ENCODE measurements at regions not wholly inside any gene's neighbourhood (a gene's known extent, or its start where the extent isn't known, plus 50 kb on each side); places are given as distances from the start of the nearest gene placed in this dataset.

DNA sequence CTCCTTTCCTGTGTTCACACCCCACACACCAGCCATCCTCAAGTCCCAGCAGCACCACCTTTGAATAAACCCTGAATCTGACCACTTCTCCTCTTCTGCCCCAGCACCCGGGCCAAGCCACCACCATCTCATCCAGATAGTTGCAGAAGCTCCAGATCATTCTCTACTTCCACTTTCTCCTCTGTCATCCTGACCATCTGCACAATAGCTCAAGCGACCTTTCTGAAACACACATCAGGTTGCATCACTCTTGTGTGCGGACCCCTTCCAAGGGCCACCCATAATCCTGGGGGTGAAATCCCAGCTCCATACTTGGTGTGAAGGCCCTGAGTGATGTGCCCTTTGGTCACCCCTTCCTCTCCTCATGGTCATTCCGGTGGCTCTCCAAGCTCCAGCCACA, 187.4 kb upstream of the GALNT17 start:
- no peak overlapping the region for H3K4me3 ChIP-seq (ENCODE audit: low read length)
- DNase-seq (ENCODE audit: low read depth) = no peak
- TF ChIP-seq, protein P1, sequence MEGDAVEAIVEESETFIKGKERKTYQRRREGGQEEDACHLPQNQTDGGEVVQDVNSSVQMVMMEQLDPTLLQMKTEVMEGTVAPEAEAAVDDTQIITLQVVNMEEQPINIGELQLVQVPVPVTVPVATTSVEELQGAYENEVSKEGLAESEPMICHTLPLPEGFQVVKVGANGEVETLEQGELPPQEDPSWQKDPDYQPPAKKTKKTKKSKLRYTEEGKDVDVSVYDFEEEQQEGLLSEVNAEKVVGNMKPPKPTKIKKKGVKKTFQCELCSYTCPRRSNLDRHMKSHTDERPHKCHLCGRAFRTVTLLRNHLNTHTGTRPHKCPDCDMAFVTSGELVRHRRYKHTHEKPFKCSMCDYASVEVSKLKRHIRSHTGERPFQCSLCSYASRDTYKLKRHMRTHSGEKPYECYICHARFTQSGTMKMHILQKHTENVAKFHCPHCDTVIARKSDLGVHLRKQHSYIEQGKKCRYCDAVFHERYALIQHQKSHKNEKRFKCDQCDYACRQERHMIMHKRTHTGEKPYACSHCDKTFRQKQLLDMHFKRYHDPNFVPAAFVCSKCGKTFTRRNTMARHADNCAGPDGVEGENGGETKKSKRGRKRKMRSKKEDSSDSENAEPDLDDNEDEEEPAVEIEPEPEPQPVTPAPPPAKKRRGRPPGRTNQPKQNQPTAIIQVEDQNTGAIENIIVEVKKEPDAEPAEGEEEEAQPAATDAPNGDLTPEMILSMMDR (IDR thresholded peaks at IDR 0.05; ENCODE audit: insufficient read depth, low read depth, low read length, missing control alignments) = no peak

GRCh38 chr7:70947181-70947580, 184.8 kb upstream of the GALNT17 start:
- TF ChIP-seq, protein P1 (IDR thresholded peaks at IDR 0.05; ENCODE audit: insufficient read depth, low read depth, low read length, missing control alignments) = no peak
- DNase-seq (ENCODE audit: low read depth) = no peak
- H3K4me3 ChIP-seq (ENCODE audit: low read length) = no peak overlapping the region

- no peak overlapping the region for H3K4me3 ChIP-seq (ENCODE audit: low read length)
- TF ChIP-seq, protein P1 (IDR thresholded peaks at IDR 0.05; ENCODE audit: insufficient read depth, low read depth, low read length, missing control alignments) = no peak
- no peak for DNase-seq (ENCODE audit: low read depth)
Measured at GRCh38 chr7:70949862-70950261, 182.1 kb upstream of the GALNT17 start.

GRCh38 chr7:70951271-70951962, 180.5 kb upstream of the GALNT17 start:
- TF ChIP-seq, protein P1 (IDR thresholded peaks at IDR 0.05; ENCODE audit: insufficient read depth, low read depth, low read length, missing control alignments) = no peak
- H3K4me3 ChIP-seq (ENCODE audit: low read length) = no peak overlapping the region
- DNase-seq (ENCODE audit: low read depth) = no peak

DNA sequence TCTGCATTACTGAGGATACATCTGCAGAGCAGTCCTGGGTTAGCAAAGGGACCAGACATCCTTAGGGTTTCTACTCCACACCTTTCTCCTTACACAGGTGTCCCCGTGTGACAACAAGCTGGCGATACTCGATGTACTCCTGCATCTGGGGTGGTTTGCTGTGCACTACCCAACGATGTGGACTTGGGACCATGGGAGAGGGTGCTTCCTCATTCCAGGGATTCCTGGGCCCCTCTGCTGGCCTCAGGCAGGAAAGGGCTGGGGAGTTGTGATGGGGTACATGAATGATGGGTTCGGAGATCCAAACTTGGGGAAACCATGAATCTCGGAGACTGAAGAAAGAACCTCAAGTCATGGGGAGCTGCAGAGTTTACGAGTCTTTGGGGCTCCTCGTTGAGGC, 179.6 kb upstream of the GALNT17 start:
- TF ChIP-seq, protein P1 (IDR thresholded peaks at IDR 0.05; ENCODE audit: insufficient read depth, low read depth, low read length, missing control alignments) = no peak
- H3K4me3 ChIP-seq (ENCODE audit: low read length) = no peak overlapping the region
- no peak for DNase-seq (ENCODE audit: low read depth)

GRCh38 chr7:70953331-70953741, 178.6 kb upstream of the GALNT17 start:
- DNase-seq (ENCODE audit: low read depth) = no peak
- TF ChIP-seq, protein P1 (IDR thresholded peaks at IDR 0.05; ENCODE audit: insufficient read depth, low read depth, low read length, missing control alignments) = no peak
- no peak overlapping the region for H3K4me3 ChIP-seq (ENCODE audit: low read length)

DNA sequence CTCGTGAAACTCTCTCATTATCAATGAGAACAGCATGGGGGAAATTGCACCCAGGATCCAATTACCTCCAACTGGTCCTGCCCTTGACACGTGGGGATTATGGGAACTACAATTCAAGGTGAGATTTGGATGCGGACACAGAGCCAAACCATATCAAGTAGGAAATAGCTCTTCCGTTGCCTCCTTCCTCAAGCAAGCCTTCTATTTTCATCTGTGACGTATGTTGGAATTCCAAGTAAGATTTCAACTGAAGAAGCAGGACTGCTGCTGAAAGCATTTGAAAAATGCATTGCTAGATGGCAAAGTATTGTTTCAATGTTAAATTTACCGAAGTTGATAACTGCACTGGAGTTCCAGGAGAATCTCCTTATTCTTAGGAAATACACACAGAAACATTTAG, 178.1 kb upstream of the GALNT17 start:
- no peak overlapping the region for H3K4me3 ChIP-seq (ENCODE audit: low read length)
- no peak for DNase-seq (ENCODE audit: low read depth)
- TF ChIP-seq, protein P1 (IDR thresholded peaks at IDR 0.05; ENCODE audit: insufficient read depth, low read depth, low read length, missing control alignments) = no peak
